Upper lobe of left lung (tissue), 6 donors: ENCODE measurements at regions not wholly inside any gene's neighbourhood (a gene's known extent, or its start where the extent isn't known, plus 50 kb on each side); places are given as distances from the start of the nearest gene placed in this dataset.

Experiments used
- ATAC-seq, 2 donors: fragments of 200-7000 bp; cut with Tn5 transposase; one replicate each; pipeline ENCODE4 v1.9.1; 2022; ENCODE audit warnings: mild to moderate bottlenecking in 2 of 2, moderate library complexity in 2 of 2; ENCODE audit not compliant: low FRiP score in 2 of 2
- DNase-seq, 2 donors: peaks; one replicate each; pipeline ENCODE4 v3.0.0-alpha.2; 2019 to 2020
- H3K27ac ChIP-seq, 4 donors: fragments of 200-600 bp; sonication (generic); one replicate each; pipeline ENCODE4 v1.5.1; 2016 to 2019
- H3K27me3 ChIP-seq, 4 donors: fragments of 200-600 bp; sonication (generic); one replicate each; pipeline ENCODE4 v1.5.1; 2017 to 2019
- H3K36me3 ChIP-seq, 4 donors: fragments of 200-600 bp; sonication (generic); one replicate each; pipeline ENCODE4 v1.5.1; 2016 to 2019
- H3K4me1 ChIP-seq, 4 donors: fragments of 200-600 bp; sonication (generic); one replicate each; pipeline ENCODE4 v1.5.1; 2018 to 2019
- H3K4me3 ChIP-seq, 4 donors: fragments of 200-600 bp; sonication (generic); one replicate each; pipeline ENCODE4 v1.5.1; 2017 to 2019; ENCODE audit warnings: mild to moderate bottlenecking in 2 of 4, moderate library complexity in 1 of 4
- H3K9me3 ChIP-seq, 4 donors: fragments of 200-600 bp; sonication (generic); one replicate each; pipeline ENCODE4 v1.5.1; 2018 to 2019
- CTCF ChIP-seq, 6 experiments: fragments of 450-650 bp in 4 of 6; fragments of 200-600 bp in 2 of 6; sonication (generic) in 2 of 6; IDR thresholded peaks; one replicate each; pipeline ENCODE4 v1.5.1; 2016 to 2019; ENCODE audit warnings: antibody characterized with exemption in 6 of 6
- EP300 ChIP-seq, 4 donors: sonication (generic); formaldehyde crosslinking; IDR thresholded peaks; one replicate each; pipeline ENCODE4 v1.5.1; 2017; ENCODE audit warnings: antibody characterized with exemption in 4 of 4, control low read depth in 2 of 4
- POLR2A ChIP-seq, 4 donors: fragments of 450-650 bp; IDR thresholded peaks; one replicate each; pipeline ENCODE4 v1.5.1; 2016 to 2017; ENCODE audit warnings: antibody characterized with exemption in 4 of 4, mild to moderate bottlenecking in 2 of 4
- POLR2AphosphoS5 ChIP-seq, 2 donors: sonication (generic); formaldehyde crosslinking; IDR thresholded peaks; one replicate each; pipeline ENCODE4 v1.5.1; 2017; ENCODE audit warnings: antibody characterized with exemption in 2 of 2
- WGBS, 2 donors: methylation state at CpG; one replicate each; pipeline ENCODE4 v1.1.5; 2017 to 2018; 5-methylcytosine and 5-hydroxymethylcytosine counted together
- donor health status: DM: no; HTN: no; CAD: no; lungs with moderate emphysema.
- donor health status: DM: no; HTN: yes; CAD: no; lungs with severe emphysema.

DNA sequence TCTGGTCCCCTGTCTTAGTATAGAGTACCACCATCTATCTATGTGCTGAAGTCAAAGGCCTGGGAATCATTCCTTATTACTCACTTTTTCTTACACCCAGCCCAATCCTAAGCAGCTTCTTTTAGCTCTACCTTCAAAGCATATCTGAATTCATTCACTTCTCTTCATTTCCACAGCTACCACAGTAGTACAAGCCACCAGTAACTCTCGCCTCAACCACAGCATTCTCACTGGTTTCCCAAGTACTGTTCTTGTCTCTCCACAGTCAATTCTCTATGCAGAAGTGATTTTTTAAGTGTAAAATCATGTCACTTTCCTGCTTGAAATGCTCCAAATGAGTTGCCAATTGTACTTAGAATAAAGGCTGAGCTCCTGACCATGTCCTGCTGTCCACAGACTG lies 401.7 kb downstream of the OXSM start:
- TF ChIP-seq CTCF (IDR thresholded peaks at IDR 0.05) = no peak
- TF ChIP-seq POLR2AphosphoS5 (IDR thresholded peaks at IDR 0.05) = no peak
- TF ChIP-seq EP300 (IDR thresholded peaks at IDR 0.05) = no peak
- no peak for TF ChIP-seq POLR2A (IDR thresholded peaks at IDR 0.05)
- 86 to 97% methylated on average over 1 of the region's 1 CpG for WGBS, 2 donors
- no peak for ATAC-seq

DNA sequence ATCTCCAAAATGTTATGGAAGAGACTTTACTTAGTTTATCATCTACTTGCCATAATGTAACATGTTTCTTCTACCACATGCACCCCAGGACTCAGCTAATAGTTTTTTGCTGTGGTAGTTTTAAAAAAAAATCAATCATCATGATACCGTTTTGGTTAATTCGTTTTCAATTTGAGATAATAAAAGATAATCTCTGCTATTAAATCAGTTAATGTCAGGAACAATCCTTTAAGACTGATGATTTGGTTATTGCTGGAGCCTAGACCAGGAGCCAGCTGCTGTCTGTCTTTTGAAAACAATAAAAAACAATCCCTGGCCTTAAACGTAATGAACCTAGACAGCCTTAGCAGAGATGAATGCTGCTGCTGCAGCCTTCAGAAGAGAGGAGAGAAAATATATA lies 403.7 kb downstream of the OXSM start:
- ATAC-seq (no peak), DNase-seq (no peak)
- Histone ChIP-seq H3K27ac (no peak overlapping the region), H3K4me1 (no peaks in the 10 kb centered on the region), H3K9me3 (peaks cover 0 to 8% (median 3%) of the 10 kb centered on the region in 4 donors), H3K27me3 (no peaks in the 10 kb centered on the region), H3K36me3 (no peaks in the 10 kb centered on the region), H3K4me3 (no peak overlapping the region)
- WGBS, 2 donors = 76 to 78% methylated on average over 3 of the region's 3 CpGs
- no peak for TF ChIP-seq POLR2A (IDR thresholded peaks at IDR 0.05)
- no peak for TF ChIP-seq POLR2AphosphoS5 (IDR thresholded peaks at IDR 0.05)
- TF ChIP-seq EP300 (IDR thresholded peaks at IDR 0.05) = no peak
- no peak for TF ChIP-seq CTCF (IDR thresholded peaks at IDR 0.05)

More for the DNA sequence above, 401.7 kb downstream of the OXSM start:
- H3K27ac ChIP-seq = no peak overlapping the region
- H3K4me3 ChIP-seq = no peak overlapping the region
- no peaks in the 10 kb centered on the region for H3K4me1 ChIP-seq
- no peaks in the 10 kb centered on the region for H3K27me3 ChIP-seq
- no peak for DNase-seq
- H3K36me3 ChIP-seq = no peaks in the 10 kb centered on the region
- H3K9me3 ChIP-seq = peaks cover 0 to 8% (median 3%) of the 10 kb centered on the region in 4 donors

DNA sequence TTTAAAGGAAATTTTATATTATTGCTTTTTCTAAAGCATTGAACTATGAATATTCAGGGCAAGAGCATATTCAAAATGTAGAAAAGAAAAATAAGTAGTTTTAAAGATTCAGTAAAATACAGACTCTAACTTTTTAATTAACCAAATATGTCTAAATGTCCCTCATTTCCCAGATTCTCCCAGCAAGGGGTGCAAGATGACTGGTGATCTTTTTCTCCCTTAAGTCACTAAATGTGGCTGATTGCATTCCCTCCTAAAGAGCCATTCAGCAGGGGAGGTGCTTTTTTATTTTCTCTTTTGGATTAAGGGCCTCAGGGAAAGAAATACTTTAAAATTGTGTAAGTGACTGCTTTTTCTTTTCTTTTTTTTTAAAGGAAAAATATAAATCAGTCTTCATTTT lies 406.9 kb downstream of the OXSM start:
- TF ChIP-seq CTCF (IDR thresholded peaks at IDR 0.05) (no peak), POLR2A (IDR thresholded peaks at IDR 0.05) (no peak), POLR2AphosphoS5 (IDR thresholded peaks at IDR 0.05) (no peak), EP300 (IDR thresholded peaks at IDR 0.05) (no peak)
- Histone ChIP-seq H3K4me1 (no peaks in the 10 kb centered on the region), H3K27ac (no peak overlapping the region), H3K36me3 (no peaks in the 10 kb centered on the region), H3K9me3 (no peaks in the 10 kb centered on the region), H3K4me3 (no peak overlapping the region), H3K27me3 (no peaks in the 10 kb centered on the region)
- no peak for ATAC-seq
- DNase-seq = no peak

GRCh38 chr3:26198609-26199008 lies 408.7 kb downstream of the OXSM start:
- no peak for TF ChIP-seq EP300 (IDR thresholded peaks at IDR 0.05)
- TF ChIP-seq CTCF (IDR thresholded peaks at IDR 0.05) = no peak
- TF ChIP-seq POLR2AphosphoS5 (IDR thresholded peaks at IDR 0.05) = no peak
- no peak for TF ChIP-seq POLR2A (IDR thresholded peaks at IDR 0.05)
- no peaks in the 10 kb centered on the region for H3K36me3 ChIP-seq

GRCh38 chr3:26202169-26202568 lies 412.3 kb downstream of the OXSM start:
- Histone ChIP-seq H3K4me1 (no peaks in the 10 kb centered on the region), H3K27ac (no peak overlapping the region), H3K9me3 (no peaks in the 10 kb centered on the region), H3K4me3 (no peak overlapping the region), H3K36me3 (no peaks in the 10 kb centered on the region), H3K27me3 (no peaks in the 10 kb centered on the region)
- no peak for TF ChIP-seq POLR2AphosphoS5 (IDR thresholded peaks at IDR 0.05)
- TF ChIP-seq EP300 (IDR thresholded peaks at IDR 0.05) = no peak
- TF ChIP-seq CTCF (IDR thresholded peaks at IDR 0.05) = no peak
- TF ChIP-seq POLR2A (IDR thresholded peaks at IDR 0.05) = no peak
- DNase-seq = no peak
- 69 to 80% methylated on average over 3 of the region's 3 CpGs for WGBS, 2 donors
- no peak for ATAC-seq

More at GRCh38 chr3:26198609-26199008, 408.7 kb downstream of the OXSM start:
- no peak for DNase-seq
- Histone ChIP-seq H3K27ac (no peak overlapping the region), H3K9me3 (no peaks in the 10 kb centered on the region), H3K4me1 (no peaks in the 10 kb centered on the region), H3K27me3 (no peaks in the 10 kb centered on the region), H3K4me3 (no peak overlapping the region)
- no peak for ATAC-seq
- 76 to 77% methylated on average over 2 of the region's 2 CpGs for WGBS, 2 donors
